Loucy (cell line): ENCODE measurements at regions not wholly inside any gene's neighbourhood (a gene's known extent, or its start where the extent isn't known, plus 50 kb on each side); places are given as distances from the start of the nearest gene placed in this dataset.

Source experiments
- H2AFZ ChIP-seq: fragments of 200-600 bp; sonication (generic); 2 replicates; pipeline ENCODE4 v1.6.0; 2016; ENCODE audit warnings: antibody characterized with exemption, mild to moderate bottlenecking, low read length, moderate library complexity
- H3F3A ChIP-seq: fragments of 200-600 bp; 2 replicates; pipeline ENCODE4 v1.6.0; 2016; ENCODE audit warnings: antibody characterized with exemption, low read depth, mild to moderate bottlenecking
- H3K27me3 ChIP-seq: fragments of 200-600 bp; sonication (generic); 2 replicates; pipeline ENCODE4 v1.6.1; 2014; ENCODE audit warnings: low read length, mild to moderate bottlenecking; ENCODE audit not compliant: insufficient read depth, poor library complexity, severe bottlenecking
- H3K36me3 ChIP-seq: fragments of 200-600 bp; sonication (generic); 2 replicates; pipeline ENCODE4 v1.6.1; 2016; ENCODE audit warnings: low read length; ENCODE audit not compliant: insufficient read depth
- H3K4me1 ChIP-seq: fragments of 200-600 bp; sonication (generic); 2 replicates; pipeline ENCODE4 v1.5.1; 2014; ENCODE audit warnings: low read length, mild to moderate bottlenecking; ENCODE audit not compliant: insufficient read depth, poor library complexity, severe bottlenecking
- H3K4me2 ChIP-seq: fragments of 200-600 bp; sonication (generic); 2 replicates; pipeline ENCODE4 v1.6.0; 2014; ENCODE audit warnings: antibody characterized with exemption, low read length, low read depth, mild to moderate bottlenecking; ENCODE audit not compliant: poor library complexity, severe bottlenecking
- H3K4me3 ChIP-seq: fragments of 200-600 bp; sonication (generic); 2 replicates; pipeline ENCODE4 v1.5.1; 2014; ENCODE audit warnings: low read length, mild to moderate bottlenecking, mixed read lengths; ENCODE audit not compliant: poor library complexity, severe bottlenecking
- H3K79me2 ChIP-seq: fragments of 200-600 bp; sonication (generic); 2 replicates; pipeline ENCODE4 v1.6.1; 2014; ENCODE audit warnings: low read length; ENCODE audit not compliant: insufficient read depth
- H3K9ac ChIP-seq: fragments of 200-600 bp; sonication (generic); 2 replicates; pipeline ENCODE4 v1.6.0; 2014; ENCODE audit warnings: mild to moderate bottlenecking, low read depth, low read length, moderate library complexity; ENCODE audit not compliant: poor library complexity, severe bottlenecking
- H3K9me2 ChIP-seq: fragments of 200-600 bp; sonication (generic); replicated peaks from 2 replicates; pipeline ENCODE4 v1.6.1; 2016; ENCODE audit warnings: low read depth, low read length, mixed read lengths
- H3K9me3 ChIP-seq: fragments of 200-600 bp; sonication (generic); 2 replicates; pipeline ENCODE4 v1.6.1; 2014; ENCODE audit warnings: mild to moderate bottlenecking, antibody characterized with exemption, low read length, low read depth; ENCODE audit not compliant: insufficient read depth
- H4K20me1 ChIP-seq: fragments of 200-600 bp; sonication (generic); 2 replicates; pipeline ENCODE4 v1.6.0; 2014; ENCODE audit warnings: antibody characterized with exemption, low read length, mild to moderate bottlenecking; ENCODE audit not compliant: insufficient read depth, poor library complexity, severe bottlenecking
- EZH2phosphoT487 ChIP-seq: fragments of 200-600 bp; IDR thresholded peaks from 2 replicates; pipeline ENCODE4 v1.6.1; 2018; ENCODE audit warnings: antibody characterized with exemption, mild to moderate bottlenecking, moderate library complexity, borderline replicate concordance
- TF ChIP-seq, protein P1 (sequence below): fragments of 200-600 bp; sonication (generic); conservative IDR thresholded peaks from 2 replicates; pipeline ENCODE4 v1.5.1; 2014; ENCODE audit warnings: mild to moderate bottlenecking, antibody characterized with exemption, low read length

DNA sequence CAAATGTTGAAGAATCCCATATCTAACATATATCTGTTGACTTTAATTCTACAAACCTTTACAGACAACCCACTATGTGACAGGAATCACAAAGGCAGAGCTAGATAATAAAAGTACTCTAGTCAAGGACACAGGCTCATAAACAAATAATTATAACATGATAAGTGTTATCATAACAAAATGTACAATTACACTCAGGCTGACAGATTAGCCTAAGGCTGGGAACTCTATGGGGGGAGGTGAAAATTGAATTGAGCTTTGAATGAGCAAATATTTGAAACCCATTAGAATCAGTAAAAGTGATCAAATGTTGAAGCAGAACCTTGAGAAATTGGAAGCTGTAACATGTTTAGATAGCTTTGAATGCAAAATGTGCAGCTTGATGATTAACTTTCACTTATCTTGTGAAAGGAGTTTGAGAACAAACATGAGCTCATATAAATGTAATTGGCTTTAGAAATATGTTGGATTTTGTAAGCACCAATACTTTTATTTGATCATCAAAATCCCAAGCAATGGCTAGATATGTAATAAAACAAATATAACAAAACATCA lies 970.2 kb downstream of the SORCS3 start:
- TF ChIP-seq, protein P1, sequence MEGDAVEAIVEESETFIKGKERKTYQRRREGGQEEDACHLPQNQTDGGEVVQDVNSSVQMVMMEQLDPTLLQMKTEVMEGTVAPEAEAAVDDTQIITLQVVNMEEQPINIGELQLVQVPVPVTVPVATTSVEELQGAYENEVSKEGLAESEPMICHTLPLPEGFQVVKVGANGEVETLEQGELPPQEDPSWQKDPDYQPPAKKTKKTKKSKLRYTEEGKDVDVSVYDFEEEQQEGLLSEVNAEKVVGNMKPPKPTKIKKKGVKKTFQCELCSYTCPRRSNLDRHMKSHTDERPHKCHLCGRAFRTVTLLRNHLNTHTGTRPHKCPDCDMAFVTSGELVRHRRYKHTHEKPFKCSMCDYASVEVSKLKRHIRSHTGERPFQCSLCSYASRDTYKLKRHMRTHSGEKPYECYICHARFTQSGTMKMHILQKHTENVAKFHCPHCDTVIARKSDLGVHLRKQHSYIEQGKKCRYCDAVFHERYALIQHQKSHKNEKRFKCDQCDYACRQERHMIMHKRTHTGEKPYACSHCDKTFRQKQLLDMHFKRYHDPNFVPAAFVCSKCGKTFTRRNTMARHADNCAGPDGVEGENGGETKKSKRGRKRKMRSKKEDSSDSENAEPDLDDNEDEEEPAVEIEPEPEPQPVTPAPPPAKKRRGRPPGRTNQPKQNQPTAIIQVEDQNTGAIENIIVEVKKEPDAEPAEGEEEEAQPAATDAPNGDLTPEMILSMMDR: no peak
- no peak for TF ChIP-seq EZH2phosphoT487
- H3K9me2 ChIP-seq: no peaks in the 10 kb centered on the region
- no peaks in the 10 kb centered on the region for H3K4me1 ChIP-seq
- no peak overlapping the region for H3K9ac ChIP-seq
- no peaks in the 10 kb centered on the region; the same call in 1 of the 2 replicates for H3K9me3 ChIP-seq
- H3K4me3 ChIP-seq: no peak overlapping the region
- H3K79me2 ChIP-seq: no peaks in the 10 kb centered on the region
- H2AFZ ChIP-seq: no peak overlapping the region
- H4K20me1 ChIP-seq: no peaks in the 10 kb centered on the region
- no peaks in the 10 kb centered on the region for H3K36me3 ChIP-seq
- no peaks in the 10 kb centered on the region for H3K27me3 ChIP-seq
- no peak overlapping the region for H3K4me2 ChIP-seq
- no peaks in the 10 kb centered on the region for H3F3A ChIP-seq

GRCh38 chr10:105609451-105609850 lies 968.4 kb downstream of the SORCS3 start:
- no peak overlapping the region for H3K4me2 ChIP-seq
- H3K79me2 ChIP-seq: no peaks in the 10 kb centered on the region
- no peak for TF ChIP-seq EZH2phosphoT487
- TF ChIP-seq, protein P1: no peak
- H3K9ac ChIP-seq: no peak overlapping the region
- H3K27me3 ChIP-seq: no peaks in the 10 kb centered on the region
- H3K4me1 ChIP-seq: no peaks in the 10 kb centered on the region
- H4K20me1 ChIP-seq: no peaks in the 10 kb centered on the region
- no peaks in the 10 kb centered on the region for H3K9me2 ChIP-seq
- no peaks in the 10 kb centered on the region for H3F3A ChIP-seq
- H3K9me3 ChIP-seq: no peaks in the 10 kb centered on the region; the same call in 1 of the 2 replicates
- no peak overlapping the region for H3K4me3 ChIP-seq
- H3K36me3 ChIP-seq: no peaks in the 10 kb centered on the region
- no peak overlapping the region for H2AFZ ChIP-seq

DNA sequence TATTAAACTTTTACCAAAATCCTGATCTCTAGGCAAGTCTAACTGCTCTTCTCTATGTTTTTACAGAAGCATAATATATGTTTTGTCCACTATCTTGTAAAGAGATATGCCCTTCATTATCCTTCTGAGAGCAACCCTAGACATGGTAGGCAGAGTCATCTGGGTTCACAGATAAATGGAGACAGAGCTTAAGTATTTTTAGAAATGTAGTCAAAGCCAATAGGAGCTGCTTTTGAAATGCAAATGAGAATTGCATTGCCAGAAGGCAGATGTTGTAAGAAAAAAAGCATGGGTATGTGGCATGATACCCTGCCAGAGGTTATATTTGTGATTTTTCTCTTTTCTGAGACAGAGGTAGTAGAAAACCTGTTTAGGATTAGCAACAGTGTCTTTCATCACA lies 964.8 kb downstream of the SORCS3 start:
- no peak overlapping the region for H3K4me2 ChIP-seq

More for the DNA sequence above, 964.8 kb downstream of the SORCS3 start:
- H3K9me2 ChIP-seq: no peaks in the 10 kb centered on the region
- H4K20me1 ChIP-seq: no peaks in the 10 kb centered on the region
- no peaks in the 10 kb centered on the region for H3K36me3 ChIP-seq
- TF ChIP-seq EZH2phosphoT487: no peak
- TF ChIP-seq, protein P1: no peak
- no peaks in the 10 kb centered on the region for H3F3A ChIP-seq
- no peak overlapping the region for H2AFZ ChIP-seq
- H3K9me3 ChIP-seq: no peaks in the 10 kb centered on the region; the same call in 1 of the 2 replicates
- no peak overlapping the region for H3K9ac ChIP-seq
- H3K4me3 ChIP-seq: no peak overlapping the region
- no peaks in the 10 kb centered on the region for H3K4me1 ChIP-seq
- H3K79me2 ChIP-seq: no peaks in the 10 kb centered on the region
- H3K27me3 ChIP-seq: no peaks in the 10 kb centered on the region
